GM12878 (cell line): ENCODE measurements at regions not wholly inside any gene's neighbourhood (a gene's known extent, or its start where the extent isn't known, plus 50 kb on each side); places are given as distances from the start of the nearest gene placed in this dataset.

Source experiments
- ATAC-seq: fragments of 200-7000 bp; cut with Tn5 transposase; 3 replicates; pipeline ENCODE4 v1.9.1; 2020; ENCODE audit warnings: mild to moderate bottlenecking, moderate library complexity
- BruUV-seq: library from RNA; stranded (reverse); fragments of 400-500 nt; replicated peaks from 2 replicates; lab custom pipeline; 2021; lab: Mats Ljungman, UMichigan
- CTCF ChIA-PET: fragments of 300-600 bp; sonication (Branson Sonifier 250); formaldehyde crosslinking; extraction: SDS; loops from one replicate; lab custom pipeline; 2021; ENCODE audit warnings: inconsistent platforms; lab: Yijun Ruan, JAX
- POLR2A ChIA-PET: fragments of 350-600 bp; formaldehyde crosslinking; extraction: SDS; loops from one replicate; lab custom pipeline; 2021; ENCODE audit warnings: inconsistent platforms; lab: Charles Lee
- RAD21 ChIA-PET: fragments of 300-600 bp; sonication (Branson Sonifier 250); formaldehyde crosslinking; loops from one replicate; lab custom pipeline; 2023; ENCODE audit warnings: antibody characterized with exemption; ENCODE audit not compliant: unreplicated experiment; lab: Charles Lee
- SMC1A ChIA-PET: fragments of 300-600 bp; sonication (Branson Sonifier 250); formaldehyde crosslinking; loops from one replicate; lab custom pipeline; 2023; ENCODE audit not compliant: unreplicated experiment, uncharacterized antibody; lab: Charles Lee
- DNase-seq: peaks from one replicate; pipeline ENCODE4 v3.0.0-alpha.2; 2011; ENCODE audit warnings: low read depth, low spot score
- FAIRE-seq: peaks from 3 replicates; lab custom pipeline; 2011; peaks lifted over from hg19 to GRCh38; lab: Jason Lieb, UNC
- H2AFZ ChIP-seq: 2 replicates; pipeline ENCODE4 v1.6.0; 2011; ENCODE audit warnings: low read depth, low read length, control low read depth; ENCODE audit not compliant: control insufficient read depth
- H3K27ac ChIP-seq: 2 replicates; pipeline ENCODE4 v1.5.1; 2011; ENCODE audit warnings: control low read depth; ENCODE audit not compliant: control insufficient read depth, insufficient read depth
- H3K27me3 ChIP-seq, 2 experiments: replicated peaks in 1 of 2; 2 replicates each; pipeline versions ENCODE4 v1.6.0 to v1.6.1; 2011; ENCODE audit warnings: low read length in 1 of 2; ENCODE audit not compliant: control insufficient read depth in 2 of 2, insufficient read depth in 2 of 2
- H3K36me3 ChIP-seq, 2 experiments: 2 replicates each; pipeline ENCODE4 v1.5.1; 2011; ENCODE audit warnings: low read length in 1 of 2; ENCODE audit not compliant: control insufficient read depth in 2 of 2, insufficient read depth in 2 of 2
- H3K4me1 ChIP-seq: 2 replicates; pipeline ENCODE4 v1.6.1; 2011; ENCODE audit warnings: mild to moderate bottlenecking, low read length, moderate library complexity, mixed read lengths; ENCODE audit not compliant: control insufficient read depth, insufficient read depth
- H3K4me2 ChIP-seq: 2 replicates; pipeline ENCODE4 v1.6.0; 2011; ENCODE audit warnings: control low read depth; ENCODE audit not compliant: control insufficient read depth, insufficient read depth
- H3K4me3 ChIP-seq: fragments of 200-600 bp; sonication (generic); 2 replicates; pipeline ENCODE4 v1.5.1; 2016
- H3K79me2 ChIP-seq: 2 replicates; pipeline ENCODE4 v1.6.0; 2011; ENCODE audit warnings: low read length; ENCODE audit not compliant: control insufficient read depth, insufficient read depth
- H3K9ac ChIP-seq: 2 replicates; pipeline ENCODE4 v1.8.0; 2011; ENCODE audit warnings: low read length, control low read depth, mixed read lengths; ENCODE audit not compliant: control insufficient read depth, insufficient read depth
- H3K9me3 ChIP-seq: replicated peaks from 3 replicates; pipeline ENCODE4 v1.5.1; 2011; ENCODE audit warnings: mild to moderate bottlenecking, low read length; ENCODE audit not compliant: control insufficient read depth, insufficient read depth
- H4K20me1 ChIP-seq: 2 replicates; pipeline ENCODE4 v1.6.0; 2011; ENCODE audit not compliant: control insufficient read depth, insufficient read depth
- GATAD2B ChIP-seq: fragments of 450-650 bp; conservative IDR thresholded peaks from 2 replicates; pipeline ENCODE4 v1.6.1; 2017; ENCODE audit warnings: low read depth, mild to moderate bottlenecking, moderate library complexity
- MEF2B ChIP-seq: fragments of 450-650 bp; IDR thresholded peaks from 2 replicates; pipeline ENCODE4 v1.6.1; 2018; ENCODE audit warnings: mild to moderate bottlenecking, moderate library complexity; ENCODE audit not compliant: partially characterized antibody, poor library complexity, severe bottlenecking
- MXI1 ChIP-seq: fragments of 150-350 bp; IDR thresholded peaks from 2 replicates; pipeline ENCODE4 v1.6.1; 2011; ENCODE audit warnings: low read depth, mild to moderate bottlenecking, inconsistent platforms, low read length, improper control_type of control experiment
- PML ChIP-seq: IDR thresholded peaks from 2 replicates; pipeline ENCODE4 v1.6.1; 2012; ENCODE audit warnings: low read length, inconsistent platforms
- POLR2AphosphoS2 ChIP-seq: IDR thresholded peaks from 2 replicates; pipeline ENCODE4 v1.6.1; 2011; ENCODE audit warnings: low read depth, mild to moderate bottlenecking, low read length, improper control_type of control experiment, moderate library complexity
- WGBS: methylation state at CpG from one replicate; pipeline ENCODE4 v1.1.6; 2016; ENCODE audit warnings: low lambda C conversion rate; ENCODE audit not compliant: insufficient replicate concordance, insufficient coverage; ENCODE audit errors: missing lambda C conversion rate; 5-methylcytosine and 5-hydroxymethylcytosine counted together
- in situ Hi-C: fragments of 300-500 bp; cut with MboI; formaldehyde crosslinking; loops from 9 replicates; pipeline ENCODE4 v1.14.3; 2018; ENCODE audit warnings: mixed read lengths
- intact Hi-C: fragments of 100-400 bp; cut with micrococcal nuclease; formaldehyde crosslinking; loops from one replicate; pipeline ENCODE4 v1.14.2; 2022; ENCODE audit not compliant: unreplicated experiment

DNA sequence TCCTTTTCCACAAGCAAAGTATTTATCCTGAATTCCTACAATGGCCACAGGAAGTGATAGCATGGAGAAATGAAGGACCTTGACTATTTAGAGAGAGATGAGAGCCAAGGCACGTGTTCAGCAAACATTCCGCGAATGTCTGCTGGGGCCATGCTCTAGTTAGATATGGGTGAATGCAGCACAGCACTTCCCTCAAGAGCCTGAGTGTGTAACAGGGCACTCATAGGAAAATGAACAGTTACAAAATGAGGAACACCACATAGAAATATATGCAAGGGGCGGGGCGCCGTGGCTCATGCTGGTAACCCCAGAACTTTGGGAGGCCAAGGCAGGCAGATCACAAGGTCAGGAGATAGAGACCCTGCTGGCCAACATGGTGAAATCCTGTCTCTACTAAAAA lies 406.9 kb downstream of the NR2F2 start:
- ChIA-PET CTCF (interaction anchor here (1.8 kb wide), 1 partner anchor 508 kb away, joined by 5 read pairs; no protein-coding TSS in a partner anchor), SMC1A (no interaction called here), RAD21 (no interaction called here), POLR2A (no interaction called here)
- FAIRE-seq = no peak
- Histone ChIP-seq H3K79me2 (no peaks in the 10 kb centered on the region), H3K27me3 (no peaks in the 10 kb centered on the region), H3K4me3 (no peak overlapping the region), H3K9ac (no peak overlapping the region), H3K9me3 (no peaks in the 10 kb centered on the region), H4K20me1 (no peaks in the 10 kb centered on the region), H2AFZ (no peak overlapping the region), H3K4me2 (no peak overlapping the region), H3K27ac (no peak overlapping the region), H3K36me3 (no peaks in the 10 kb centered on the region), H3K4me1 (no peaks in the 10 kb centered on the region)
- no peak for DNase-seq
- 52% methylated on average over 6 of the region's 6 CpGs for WGBS
- TF ChIP-seq POLR2AphosphoS2 (no peak), MXI1 (no peak)
- no peak for ATAC-seq
- BruUV-seq = no TSS peak
- intact Hi-C loops = no loop called here
- in situ Hi-C loops = no loop called here

DNA sequence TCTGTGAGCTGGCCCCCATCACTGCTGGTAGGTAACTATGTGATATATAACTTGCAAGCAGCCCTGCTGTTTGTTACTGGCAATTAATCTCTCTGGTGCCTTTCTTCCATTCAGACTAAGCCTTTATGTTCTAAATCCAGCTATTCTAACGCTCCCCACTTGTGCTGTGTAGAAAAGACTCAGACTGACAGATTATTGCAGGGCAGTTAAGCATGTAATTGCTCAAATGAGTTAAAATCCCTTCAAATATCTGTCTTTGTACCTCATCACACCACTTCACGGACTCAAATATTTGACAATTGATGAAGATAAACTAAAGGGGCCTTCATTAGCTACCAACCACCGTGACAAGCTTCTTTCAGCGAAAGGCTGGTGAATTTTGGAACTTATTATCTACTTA lies 416.2 kb downstream of the NR2F2 start:
- H3K9ac ChIP-seq = no peak overlapping the region
- H3K9me3 ChIP-seq = no peaks in the 10 kb centered on the region
- no peaks in the 10 kb centered on the region for H3K79me2 ChIP-seq
- H3K4me2 ChIP-seq = no peak overlapping the region
- H3K27me3 ChIP-seq = no peaks in the 10 kb centered on the region
- SMC1A ChIA-PET = interaction anchor here (1.0 kb wide), 1 partner anchor 145 kb away, joined by 3 read pairs; no protein-coding TSS in a partner anchor
- 4% methylated on average over 4 of the region's 4 CpGs for WGBS
- CTCF ChIA-PET = interaction anchor here (0.7 to 1.1 kb wide), 2 partner anchors 11 to 29 kb away, joined by 3 read pairs; no protein-coding TSS in a partner anchor
- FAIRE-seq (no peak), DNase-seq (no peak), ATAC-seq (no peak)
- H3K27ac ChIP-seq = no peak overlapping the region
- H3K36me3 ChIP-seq = no peaks in the 10 kb centered on the region
- TF ChIP-seq GATAD2B = no peak
- TF ChIP-seq PML = no peak
- TF ChIP-seq MEF2B = no peak
- H3K4me3 ChIP-seq = no peak overlapping the region
- POLR2A ChIA-PET = no interaction called here
- no peaks in the 10 kb centered on the region for H3K4me1 ChIP-seq
- intact Hi-C loops (no loop called here), in situ Hi-C loops (no loop called here)
- no TSS peak for BruUV-seq
- no peaks in the 10 kb centered on the region for H4K20me1 ChIP-seq
- H2AFZ ChIP-seq = no peak overlapping the region
- RAD21 ChIA-PET = interaction anchor here (0.6 kb wide), 1 partner anchor 340 kb away, joined by 3 read pairs; no protein-coding TSS in a partner anchor
